WERI-Rb-1 (cell line): ENCODE measurements at regions not wholly inside any gene's neighbourhood (a gene's known extent, or its start where the extent isn't known, plus 50 kb on each side); places are given as distances from the start of the nearest gene placed in this dataset.
"Not testable (repeated sequence)": the region's sequence is repeated elsewhere in the genome, so short reads cannot be mapped to it uniquely, and the experiment has no call there.

Source experiments
- DNase-seq: peaks from one replicate; pipeline ENCODE4 v3.0.0-alpha.2; 2020
- H3K27ac ChIP-seq: fragments of 250-450 bp; sonication (Bioruptor Pico); 2 replicates; pipeline ENCODE4 v1.5.1; 2020; ENCODE audit warnings: mild to moderate bottlenecking, moderate library complexity
- H3K27me3 ChIP-seq: fragments of 250-450 bp; sonication (Bioruptor Pico); 2 replicates; pipeline ENCODE4 v1.5.1; 2021; ENCODE audit warnings: mild to moderate bottlenecking, low read depth, moderate library complexity; ENCODE audit not compliant: insufficient read depth, severe bottlenecking
- H3K36me3 ChIP-seq: fragments of 250-450 bp; sonication (Bioruptor Pico); 2 replicates; pipeline ENCODE4 v1.5.1; 2020; ENCODE audit warnings: mild to moderate bottlenecking, moderate library complexity
- H3K4me3 ChIP-seq: 2 replicates; pipeline ENCODE4 v1.5.1; 2011; ENCODE audit warnings: low read depth, mild to moderate bottlenecking, control low read depth, low read length
- H3K9me3 ChIP-seq: fragments of 250-450 bp; sonication (Bioruptor Pico); 2 replicates; pipeline ENCODE4 v1.5.1; 2021; ENCODE audit warnings: mild to moderate bottlenecking, moderate library complexity; ENCODE audit not compliant: severe bottlenecking
- CTCF ChIP-seq: IDR thresholded peaks from 2 replicates; pipeline ENCODE4 v1.5.1; 2011; ENCODE audit warnings: low read depth, mild to moderate bottlenecking, control low read depth, inconsistent platforms, low read length

DNA sequence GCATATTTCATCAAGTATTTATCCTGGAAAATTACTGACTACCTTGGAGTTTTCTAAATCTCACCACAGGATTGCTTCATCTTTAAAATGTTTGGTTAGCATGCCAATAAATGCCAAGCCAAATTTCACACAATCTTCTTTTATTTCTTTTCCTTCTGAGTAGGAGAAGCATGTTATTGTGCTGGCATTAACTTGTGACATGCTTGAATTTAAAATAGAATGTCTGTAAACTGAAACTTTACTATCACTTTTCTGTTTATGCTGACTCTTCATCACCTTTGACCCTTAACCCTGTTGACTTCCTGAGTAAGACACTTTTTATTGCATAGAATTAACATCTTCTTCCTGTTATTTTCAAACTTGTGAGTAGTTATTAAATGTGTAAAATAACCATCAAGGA lies 56.2 kb upstream of the LRRTM4 start:
- no peak overlapping the region for H3K4me3 ChIP-seq
- no peaks in the 10 kb centered on the region for H3K9me3 ChIP-seq
- H3K27ac ChIP-seq, result no peak overlapping the region
- H3K36me3 ChIP-seq, result no peaks in the 10 kb centered on the region
- no peak for TF ChIP-seq CTCF
- no peaks in the 10 kb centered on the region for H3K27me3 ChIP-seq
- no peak for DNase-seq

GRCh38 chr2:77579076-77579769 lies 57.0 kb upstream of the LRRTM4 start:
- no peak overlapping the region for H3K27ac ChIP-seq
- H3K27me3 ChIP-seq, result no peaks in the 10 kb centered on the region
- no peaks in the 10 kb centered on the region for H3K36me3 ChIP-seq
- TF ChIP-seq CTCF, result no peak
- no peak for DNase-seq
- no peak overlapping the region for H3K4me3 ChIP-seq
- no peaks in the 10 kb centered on the region for H3K9me3 ChIP-seq

DNA sequence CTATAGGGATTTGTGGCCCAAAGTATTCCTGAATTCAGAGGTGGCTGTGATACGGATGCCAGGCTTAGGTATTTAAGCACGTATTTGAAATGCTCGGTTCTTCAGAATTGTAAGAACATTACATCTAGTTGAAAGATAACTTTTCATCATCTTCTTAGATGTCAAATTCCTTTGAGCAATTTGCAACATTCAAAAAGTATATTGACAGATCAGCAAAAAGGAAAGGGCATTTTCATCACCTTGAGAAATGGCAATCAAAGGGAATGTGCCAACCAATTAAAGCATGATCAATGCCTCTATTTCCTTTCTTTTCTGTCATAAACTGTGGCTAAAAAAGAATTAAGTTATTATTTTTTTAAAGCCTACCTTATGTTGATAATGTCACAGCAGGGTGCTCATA lies 66.3 kb upstream of the LRRTM4 start:
- H3K4me3 ChIP-seq, result no peak overlapping the region
- no peak for DNase-seq
- TF ChIP-seq CTCF, result no peak

DNA sequence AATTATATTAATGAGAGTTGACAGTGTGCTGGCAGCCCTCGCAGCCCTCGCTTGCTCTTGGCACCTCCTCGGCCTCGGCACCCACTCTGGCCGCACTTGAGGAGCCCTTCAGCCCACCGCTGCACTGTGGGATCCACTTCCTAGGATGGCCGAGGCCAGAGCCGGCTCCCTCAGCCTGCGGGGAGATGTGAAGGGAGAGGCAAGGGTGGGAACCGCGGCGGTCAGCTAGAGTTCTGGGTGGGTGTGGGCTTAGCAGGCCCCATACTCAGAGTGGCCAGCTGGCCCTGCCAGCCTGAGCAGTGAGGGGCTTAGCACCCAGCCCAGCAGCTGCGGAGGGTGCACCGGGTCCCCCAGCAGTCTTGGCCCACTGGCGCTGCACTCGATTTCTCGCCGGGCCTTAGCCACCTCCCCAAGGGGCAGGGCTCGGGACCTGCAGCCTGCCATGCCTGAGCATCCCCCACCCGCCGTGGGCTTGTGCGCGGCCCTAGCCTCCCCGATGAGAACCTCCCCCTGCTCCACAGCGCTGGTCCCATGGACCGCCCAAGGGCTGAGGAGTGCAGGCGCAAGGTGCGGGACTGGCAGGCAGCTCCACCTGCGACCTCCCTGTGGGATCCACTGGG lies 68.2 kb upstream of the LRRTM4 start:
- no peak for DNase-seq
- TF ChIP-seq CTCF, result no peak
- peaks cover 3% of the 10 kb centered on the region for H3K9me3 ChIP-seq
- H3K36me3 ChIP-seq, result no peaks in the 10 kb centered on the region
- H3K27ac ChIP-seq, result no peak overlapping the region
- H3K4me3 ChIP-seq, result no peak overlapping the region
- H3K27me3 ChIP-seq, result no peaks in the 10 kb centered on the region

More for the DNA sequence above, 66.3 kb upstream of the LRRTM4 start:
- Histone ChIP-seq H3K36me3 (no peaks in the 10 kb centered on the region), H3K27ac (no peak overlapping the region), H3K9me3 (peaks cover 3% of the 10 kb centered on the region), H3K27me3 (no peaks in the 10 kb centered on the region)

DNA sequence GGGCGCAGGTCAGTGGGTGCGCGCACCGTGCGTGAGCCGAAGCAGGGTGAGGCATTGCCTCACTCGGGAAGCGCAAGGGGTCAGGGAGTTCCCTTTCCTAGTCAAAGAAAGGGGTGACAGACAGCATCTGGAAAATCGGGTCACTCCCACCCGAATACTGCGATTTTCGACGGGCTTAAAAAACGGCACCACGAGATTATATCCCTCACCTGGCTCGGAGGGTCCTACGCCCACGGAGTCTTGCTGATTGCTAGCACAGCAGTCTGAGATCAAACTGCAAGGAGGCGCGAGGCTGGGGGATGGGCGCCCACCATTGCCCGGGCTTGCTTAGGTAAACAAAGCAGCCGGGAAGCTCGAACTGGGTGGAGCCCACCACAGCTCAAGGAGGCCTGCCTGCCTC lies 70.8 kb upstream of the LRRTM4 start:
- DNase-seq, H3K4me3 ChIP-seq, H3K27ac ChIP-seq, H3K36me3 ChIP-seq, H3K9me3 ChIP-seq, H3K27me3 ChIP-seq: not testable (repeated sequence)

- H3K9me3 ChIP-seq, result no peaks in the 10 kb centered on the region
- no peaks in the 10 kb centered on the region for H3K36me3 ChIP-seq
- DNase-seq, result no peak
- H3K27ac ChIP-seq, result no peak overlapping the region
- H3K4me3 ChIP-seq, result no peak overlapping the region
- TF ChIP-seq CTCF, result no peak
- H3K27me3 ChIP-seq, result no peaks in the 10 kb centered on the region
These were observed 80.6 kb upstream of the LRRTM4 start for GRCh38 chr2:77602771-77603170.
